Calu3 (cell line): ENCODE measurements at regions not wholly inside any gene's neighbourhood (a gene's known extent, or its start where the extent isn't known, plus 50 kb on each side); places are given as distances from the start of the nearest gene placed in this dataset.

Experiments
- BruUV-seq: library from RNA; stranded (reverse); fragments of 400-500 nt; replicated peaks from 2 replicates; lab custom pipeline; 2021; lab: Mats Ljungman, UMichigan
- CTCF ChIA-PET: fragments of 300-600 bp; sonication (Branson Sonifier 250); formaldehyde crosslinking; loops from one replicate; lab custom pipeline; 2022; ENCODE audit warnings: antibody characterized with exemption; lab: Charles Lee
- DNase-seq: peaks from one replicate; pipeline ENCODE4 v3.0.0; 2022
- H3K27ac Mint-ChIP-seq: one replicate; pipeline ENCODE4 v1.8.0; 2022; ENCODE audit warnings: mixed read lengths; ENCODE audit not compliant: unreplicated experiment
- H3K27me3 Mint-ChIP-seq: one replicate; pipeline ENCODE4 v1.8.0; 2022; ENCODE audit warnings: mixed read lengths; ENCODE audit not compliant: unreplicated experiment
- H3K36me3 Mint-ChIP-seq: one replicate; pipeline ENCODE4 v1.8.0; 2022; ENCODE audit warnings: mild to moderate bottlenecking, moderate library complexity, mixed read lengths; ENCODE audit not compliant: insufficient read depth, unreplicated experiment
- H3K4me1 Mint-ChIP-seq: one replicate; pipeline ENCODE4 v1.8.0; 2022; ENCODE audit warnings: mild to moderate bottlenecking, low read depth, mixed read lengths; ENCODE audit not compliant: unreplicated experiment
- H3K4me3 Mint-ChIP-seq: one replicate; pipeline ENCODE4 v1.8.0; 2022; ENCODE audit warnings: mild to moderate bottlenecking, low read depth, moderate library complexity, mixed read lengths; ENCODE audit not compliant: unreplicated experiment
- H3K9me3 Mint-ChIP-seq: one replicate; pipeline ENCODE4 v1.8.0; 2022; ENCODE audit warnings: low read depth, mixed read lengths; ENCODE audit not compliant: unreplicated experiment
- CTCF ChIP-seq: fragments of 200-600 bp; IDR thresholded peaks from one replicate; pipeline ENCODE4 v1.8.0; 2022; ENCODE audit warnings: antibody characterized with exemption; ENCODE audit not compliant: unreplicated experiment
- intact Hi-C: fragments of 100-400 bp; cut with micrococcal nuclease; formaldehyde crosslinking; loops from one replicate; pipeline ENCODE4 v1.10.0; 2022; ENCODE audit not compliant: unreplicated experiment

- Mint-ChIP-seq H3K27me3 (no peaks in the 10 kb centered on the region), H3K4me1 (no peaks in the 10 kb centered on the region), H3K4me3 (no peak overlapping the region), H3K27ac (no peak overlapping the region), H3K36me3 (no peaks in the 10 kb centered on the region), H3K9me3 (no peaks in the 10 kb centered on the region)
- no peak for DNase-seq
- TF ChIP-seq CTCF: no peak
- CTCF ChIA-PET: no interaction called here
- intact Hi-C loops: no loop called here
- no TSS peak for BruUV-seq
Measured at GRCh38 chr4:136680271-136680670, 852.0 kb downstream of the PCDH18 start.

DNA sequence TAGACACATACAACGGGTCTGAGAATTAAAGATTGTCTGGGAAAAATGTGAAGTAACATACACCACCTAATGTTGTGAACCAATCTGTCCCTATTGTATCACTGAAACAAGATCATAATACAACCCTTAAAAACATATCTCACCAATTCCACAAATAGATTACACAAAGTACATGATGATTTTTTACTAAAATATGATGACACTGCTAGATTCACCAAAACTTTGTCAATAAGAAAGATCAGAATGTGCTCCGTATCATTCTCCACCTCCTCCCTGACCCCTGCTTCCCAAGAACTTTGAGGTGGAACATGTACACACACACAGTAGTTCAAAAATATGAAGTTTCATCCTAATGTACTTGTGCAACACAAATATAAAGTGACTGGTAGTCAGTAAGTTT, 862.0 kb downstream of the PCDH18 start:
- Mint-ChIP-seq H3K9me3 (no peaks in the 10 kb centered on the region), H3K36me3 (no peaks in the 10 kb centered on the region), H3K4me3 (no peak overlapping the region), H3K27me3 (no peaks in the 10 kb centered on the region), H3K4me1 (no peaks in the 10 kb centered on the region), H3K27ac (no peak overlapping the region)
- CTCF ChIA-PET: no interaction called here
- no TSS peak for BruUV-seq
- intact Hi-C loops: no loop called here
- DNase-seq: no peak
- TF ChIP-seq CTCF: no peak

DNA sequence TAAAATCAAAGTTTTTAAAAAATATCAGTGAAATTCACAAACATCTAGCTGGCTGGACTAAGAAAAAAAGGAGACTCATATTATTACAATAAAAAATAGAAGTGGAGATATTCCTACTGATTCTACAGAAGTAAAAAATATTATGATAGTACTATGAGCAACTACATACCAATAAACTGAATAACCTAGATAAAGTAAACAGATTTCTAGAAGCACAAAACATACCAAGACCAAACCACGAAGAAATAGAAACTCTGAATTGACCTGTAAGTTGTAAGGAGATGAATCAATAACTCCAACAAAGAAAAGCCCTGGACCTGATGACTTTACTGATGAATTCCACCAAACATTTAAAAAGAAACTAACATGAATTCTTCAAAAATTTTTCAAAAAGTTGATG, 867.3 kb downstream of the PCDH18 start:
- Mint-ChIP-seq H3K4me1 (peaks cover 11% of the 10 kb centered on the region), H3K4me3 (no peak overlapping the region), H3K9me3 (peaks cover 7% of the 10 kb centered on the region), H3K27ac (no peak overlapping the region), H3K27me3 (no peaks in the 10 kb centered on the region), H3K36me3 (no peaks in the 10 kb centered on the region)
- no peak for TF ChIP-seq CTCF
- CTCF ChIA-PET: no interaction called here
- intact Hi-C loops: no loop called here
- no TSS peak for BruUV-seq
- DNase-seq: no peak

- no TSS peak for BruUV-seq
- no peak overlapping the region for H3K27ac Mint-ChIP-seq
- no peak overlapping the region for H3K4me3 Mint-ChIP-seq
- DNase-seq: no peak
- peaks cover 7% of the 10 kb centered on the region for H3K9me3 Mint-ChIP-seq
- intact Hi-C loops: no loop called here
- H3K36me3 Mint-ChIP-seq: no peaks in the 10 kb centered on the region
- H3K4me1 Mint-ChIP-seq: peaks cover 11% of the 10 kb centered on the region
- CTCF ChIA-PET: no interaction called here
- TF ChIP-seq CTCF: no peak
- no peaks in the 10 kb centered on the region for H3K27me3 Mint-ChIP-seq
Measured at GRCh38 chr4:136662539-136662938, 869.8 kb downstream of the PCDH18 start.
